Thymus (tissue), 11 donors: ENCODE measurements at regions not wholly inside any gene's neighbourhood (a gene's known extent, or its start where the extent isn't known, plus 50 kb on each side); places are given as distances from the start of the nearest gene placed in this dataset.
"Not testable (repeated sequence)": the region's sequence is repeated elsewhere in the genome, so short reads cannot be mapped to it uniquely, and the experiment has no call there.

Experiments used
- DNase-seq, 9 donors: peaks; one replicate each; pipeline ENCODE4 v3.0.0-alpha.2; 2013; ENCODE audit warnings: low spot score in 9 of 9, low read depth in 6 of 9, missing footprints in 1 of 9
- H3K27ac ChIP-seq, 2 donors: one replicate each; pipeline ENCODE4 v1.5.1; 2013; ENCODE audit warnings: control low read depth in 1 of 2, low read depth in 1 of 2, low read length in 1 of 2, mild to moderate bottlenecking in 1 of 2, moderate library complexity in 1 of 2
- H3K27me3 ChIP-seq, 2 donors: one replicate each; pipeline ENCODE4 v1.5.1; 2013; ENCODE audit warnings: low read length in 1 of 2; ENCODE audit not compliant: control insufficient read depth in 2 of 2, insufficient read depth in 1 of 2
- H3K36me3 ChIP-seq, 2 donors: one replicate each; pipeline ENCODE4 v1.5.1; 2013; ENCODE audit warnings: low read length in 1 of 2, mild to moderate bottlenecking in 1 of 2, moderate library complexity in 1 of 2; ENCODE audit not compliant: control insufficient read depth in 2 of 2, insufficient read depth in 2 of 2
- H3K4me1 ChIP-seq, 2 donors: one replicate each; pipeline ENCODE4 v1.5.1; 2013; ENCODE audit warnings: low read length in 2 of 2; ENCODE audit not compliant: control insufficient read depth in 2 of 2, insufficient read depth in 2 of 2
- H3K4me3 ChIP-seq, 2 donors: one replicate each; pipeline ENCODE4 v1.5.1; 2013; ENCODE audit warnings: low read length in 2 of 2, control low read depth in 1 of 2, mild to moderate bottlenecking in 1 of 2
- H3K9me3 ChIP-seq, 2 donors: one replicate each; pipeline ENCODE4 v1.5.1; 2013; ENCODE audit warnings: low read length in 1 of 2, mild to moderate bottlenecking in 1 of 2; ENCODE audit not compliant: control insufficient read depth in 2 of 2, insufficient read depth in 1 of 2
- WGBS: extraction: QIAGEN DNeasy Blood & Tissue Kit; methylation state at CpG from one replicate; pipeline ENCODE4 v1.1.7; 2013; 5-methylcytosine and 5-hydroxymethylcytosine counted together
- donor health status: healthy.

- H3K4me3 ChIP-seq, result no peak overlapping the region
- no peaks in the 10 kb centered on the region for H3K9me3 ChIP-seq
- 89% methylated on average over 4 of the region's 4 CpGs for WGBS
- DNase-seq, result no peak
- H3K4me1 ChIP-seq, result no peaks in the 10 kb centered on the region
- H3K36me3 ChIP-seq, result no peaks in the 10 kb centered on the region
- H3K27ac ChIP-seq, result no peak overlapping the region
- H3K27me3 ChIP-seq, result no peaks in the 10 kb centered on the region
Observed at GRCh38 chr4:18180122-18180521, 158.6 kb upstream of the LCORL start.

DNA sequence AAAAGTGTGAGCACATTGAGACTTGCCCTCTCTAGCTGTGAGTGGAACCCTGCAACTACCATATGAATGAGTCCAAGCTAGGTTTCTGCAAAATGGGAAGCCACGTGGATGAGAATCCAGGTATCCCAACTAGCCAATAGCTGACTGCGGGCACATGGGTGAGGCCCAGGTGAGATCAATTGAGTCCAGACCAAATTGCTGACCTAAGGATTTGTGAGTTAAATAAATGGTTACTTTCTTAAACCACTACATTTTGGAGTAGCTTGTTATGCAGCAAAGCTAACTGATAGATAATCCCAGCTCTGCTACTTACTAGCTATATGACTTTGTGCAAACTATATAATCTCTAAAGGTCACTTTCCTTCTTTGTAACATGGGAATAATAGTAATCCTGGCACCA is 150.3 kb upstream of the LCORL start:
- H3K27me3 ChIP-seq, result no peaks in the 10 kb centered on the region
- H3K36me3 ChIP-seq, result no peaks in the 10 kb centered on the region
- 92% methylated on average over 2 of the region's 2 CpGs for WGBS
- no peak overlapping the region for H3K27ac ChIP-seq
- no peaks in the 10 kb centered on the region for H3K9me3 ChIP-seq
- DNase-seq, result no peak
- no peak overlapping the region for H3K4me3 ChIP-seq
- H3K4me1 ChIP-seq, result no peaks in the 10 kb centered on the region

DNA sequence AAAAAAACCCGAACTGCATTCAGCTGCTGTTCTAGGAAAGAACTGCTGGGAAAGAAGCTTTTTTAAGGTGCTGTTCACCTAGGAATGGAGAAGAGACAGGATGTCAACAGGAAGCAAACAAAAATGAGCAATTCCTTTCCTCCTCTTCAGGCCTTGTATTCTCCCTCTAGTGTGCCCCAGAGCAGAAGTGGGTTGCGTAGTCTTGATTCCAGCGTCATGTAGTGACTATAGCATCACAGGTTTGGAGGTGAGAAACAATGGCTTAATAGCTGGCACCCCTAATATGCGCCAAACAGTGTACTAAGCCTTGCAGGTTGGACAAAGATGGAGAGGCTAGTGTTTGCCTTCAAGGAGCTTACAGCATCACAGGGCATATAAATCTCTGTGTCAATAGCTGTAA is 146.3 kb upstream of the LCORL start:
- no peak for DNase-seq
- Histone ChIP-seq H3K27ac (no peak overlapping the region), H3K27me3 (no peaks in the 10 kb centered on the region), H3K4me3 (no peak overlapping the region), H3K9me3 (no peaks in the 10 kb centered on the region), H3K4me1 (no peaks in the 10 kb centered on the region), H3K36me3 (no peaks in the 10 kb centered on the region)
- WGBS, result 96% methylated on average over 4 of the region's 4 CpGs

GRCh38 chr4:18166925-18167324 is 145.4 kb upstream of the LCORL start:
- Histone ChIP-seq H3K36me3 (no peaks in the 10 kb centered on the region), H3K4me3 (no peak overlapping the region), H3K27me3 (no peaks in the 10 kb centered on the region), H3K4me1 (no peaks in the 10 kb centered on the region), H3K9me3 (no peaks in the 10 kb centered on the region), H3K27ac (no peak overlapping the region)
- DNase-seq, result no peak
- 93% methylated on average over 3 of the region's 3 CpGs for WGBS

DNA sequence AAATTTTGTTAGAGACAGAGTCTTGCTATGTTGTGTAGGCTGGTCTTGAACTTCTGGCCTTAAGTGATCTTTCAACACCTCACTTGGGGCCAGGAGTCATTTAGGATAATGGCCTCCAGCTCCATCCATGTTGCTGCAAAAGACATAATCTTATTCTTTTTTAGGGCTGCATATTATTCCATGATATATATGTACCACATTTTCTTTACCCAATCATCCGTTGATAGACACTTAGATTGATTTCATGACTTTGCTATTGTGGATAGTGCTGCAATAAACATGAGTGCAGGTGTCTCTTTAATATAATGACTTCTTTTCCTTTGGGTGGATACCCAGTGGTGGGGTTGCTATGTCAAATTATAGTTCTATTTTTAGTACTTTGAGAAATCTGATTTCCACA is 140.9 kb upstream of the LCORL start:
- Histone ChIP-seq H3K9me3 (no peaks in the 10 kb centered on the region), H3K36me3 (no peaks in the 10 kb centered on the region), H3K27ac (no peak overlapping the region), H3K4me3 (no peak overlapping the region), H3K4me1 (no peaks in the 10 kb centered on the region), H3K27me3 (no peaks in the 10 kb centered on the region)
- no peak for DNase-seq
- WGBS, result 92% methylated on average over 1 of the region's 1 CpG

DNA sequence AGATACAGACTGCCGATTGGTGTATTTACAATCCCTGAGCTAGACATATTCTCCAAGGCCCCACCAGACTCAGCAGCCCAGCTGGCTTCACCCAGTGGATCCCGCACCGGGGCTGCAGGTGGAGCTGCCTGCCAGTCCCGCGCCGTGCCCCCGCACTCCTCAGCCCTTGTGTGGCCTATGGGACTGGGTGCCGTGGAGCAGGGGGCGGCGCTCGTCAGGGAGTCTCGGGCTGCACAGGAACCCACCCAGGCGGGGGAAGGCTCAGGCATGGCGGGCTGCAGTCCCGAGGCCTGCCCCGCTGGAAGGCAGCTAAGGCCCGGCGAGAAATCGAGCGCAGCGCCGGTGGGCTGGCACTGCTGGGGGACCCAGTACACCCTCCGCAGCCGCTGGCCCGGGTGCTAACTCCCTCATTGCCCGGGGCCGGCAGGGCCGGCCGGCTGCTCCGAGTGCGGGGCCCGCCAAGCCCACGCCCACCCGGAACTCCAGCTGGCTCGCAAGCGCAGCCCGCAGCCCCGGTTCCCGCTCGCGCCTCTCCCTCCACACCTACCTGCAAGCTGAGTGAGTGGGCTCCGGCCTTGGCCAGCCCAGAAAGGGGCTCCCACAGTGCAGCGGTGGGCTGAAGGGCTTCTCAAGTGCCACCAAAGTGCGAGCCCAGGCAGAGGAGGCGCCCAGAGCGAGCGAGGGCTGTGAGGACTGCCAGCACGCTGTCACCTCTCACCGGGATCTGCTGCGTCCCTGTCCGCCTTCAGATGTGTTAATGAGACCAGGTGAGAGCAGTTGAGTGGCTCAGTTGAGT is 137.8 kb upstream of the LCORL start:
- not testable (repeated sequence) for H3K27me3 ChIP-seq, H3K4me3 ChIP-seq, H3K36me3 ChIP-seq, H3K27ac ChIP-seq, H3K9me3 ChIP-seq, DNase-seq, H3K4me1 ChIP-seq
- WGBS, result 98% methylated on average over 51 of the region's 51 CpGs

- no peak for DNase-seq
- Histone ChIP-seq H3K4me1 (no peaks in the 10 kb centered on the region), H3K4me3 (no peak overlapping the region), H3K36me3 (no peaks in the 10 kb centered on the region), H3K9me3 (no peaks in the 10 kb centered on the region), H3K27ac (no peak overlapping the region), H3K27me3 (no peaks in the 10 kb centered on the region)
- WGBS, result 90% methylated on average over 2 of the region's 2 CpGs
Observed at GRCh38 chr4:18155067-18156041, 133.8 kb upstream of the LCORL start.

DNA sequence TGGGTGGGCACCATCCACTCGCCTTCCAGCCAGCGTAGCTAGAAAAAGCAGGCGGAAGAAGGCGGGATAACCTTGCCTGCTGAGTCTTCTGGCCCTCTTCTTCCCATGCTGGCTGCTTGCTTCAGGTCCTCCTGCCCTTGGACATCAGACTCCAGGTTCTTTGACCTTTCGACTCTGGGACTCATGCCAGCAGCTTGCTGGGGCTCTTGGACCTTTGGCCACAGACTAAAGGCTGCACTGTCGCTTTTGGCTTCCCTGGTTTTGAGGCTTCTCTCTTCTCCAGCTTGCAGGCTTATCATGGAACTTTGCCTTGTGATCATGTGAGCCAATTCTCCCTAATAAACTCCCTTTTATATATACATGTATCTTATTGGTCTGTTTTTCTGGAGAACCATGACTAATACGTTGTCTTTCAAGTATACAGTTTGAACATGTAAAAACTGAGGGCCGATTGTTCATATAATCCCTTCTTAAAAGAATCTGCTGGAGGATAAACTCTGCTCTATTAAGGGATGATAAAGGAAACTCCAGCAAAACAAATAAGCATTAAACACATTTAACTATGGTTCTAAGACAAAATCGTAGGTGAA is 116.6 kb upstream of the LCORL start:
- no peaks in the 10 kb centered on the region for H3K4me1 ChIP-seq
- 95% methylated on average over 9 of the region's 9 CpGs for WGBS
- H3K36me3 ChIP-seq, result no peaks in the 10 kb centered on the region
- no peaks in the 10 kb centered on the region for H3K27me3 ChIP-seq
- no peak overlapping the region for H3K4me3 ChIP-seq
- H3K9me3 ChIP-seq, result no peaks in the 10 kb centered on the region
- DNase-seq, result no peak
- no peak overlapping the region for H3K27ac ChIP-seq

DNA sequence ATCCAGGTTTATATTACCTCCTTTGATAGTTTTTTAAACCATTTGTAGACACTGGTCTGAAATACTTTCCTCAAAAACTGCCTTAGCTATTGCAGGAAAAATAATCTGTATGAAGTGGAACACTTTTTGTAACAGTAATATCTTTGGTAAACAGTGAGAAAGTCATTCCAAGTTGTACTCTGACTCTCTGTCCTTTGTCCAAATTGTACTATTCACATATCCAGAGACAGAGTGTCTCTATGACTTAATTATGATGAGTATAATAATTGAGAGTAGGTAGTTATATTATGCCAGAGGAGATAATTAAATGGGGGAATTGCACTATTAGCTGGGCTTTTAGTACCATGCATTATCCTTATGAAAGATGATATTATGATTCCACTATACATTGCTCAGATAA is 112.6 kb upstream of the LCORL start:
- H3K27ac ChIP-seq, result no peak overlapping the region
- no peaks in the 10 kb centered on the region for H3K27me3 ChIP-seq
- H3K4me3 ChIP-seq, result no peak overlapping the region
- no peaks in the 10 kb centered on the region for H3K36me3 ChIP-seq
- no peaks in the 10 kb centered on the region for H3K4me1 ChIP-seq
- no peaks in the 10 kb centered on the region for H3K9me3 ChIP-seq
- no peak for DNase-seq
